ENCODE measurements at regions not wholly inside any gene's neighbourhood (a gene's known extent, or its start where the extent isn't known, plus 50 kb on each side); places are given as distances from the start of the nearest gene placed in this dataset.
"Not testable (repeated sequence)": the region's sequence is repeated elsewhere in the genome, so short reads cannot be mapped to it uniquely, and the experiment has no call there.

DNA sequence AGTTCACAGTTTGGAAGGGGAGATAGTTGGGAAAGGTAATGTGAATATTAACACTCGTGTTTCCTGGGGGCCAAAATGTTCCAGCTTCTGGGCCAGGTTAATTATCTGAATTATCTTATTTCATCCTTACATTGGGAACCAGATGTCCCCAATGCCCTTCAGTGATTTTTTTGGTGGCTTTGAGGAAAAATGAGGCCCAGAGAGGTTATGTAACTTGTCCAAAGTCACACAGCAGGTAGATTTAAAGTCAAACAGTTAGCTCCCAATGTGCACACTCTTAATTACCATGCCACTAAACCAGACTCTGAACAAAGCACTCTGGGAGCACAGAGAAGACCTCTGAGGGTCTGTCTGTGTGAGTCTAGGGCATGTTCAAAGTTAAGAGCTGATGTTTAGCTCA lies 259.9 kb upstream of the PLGLB2 start:
- not testable (repeated sequence) for DNase-seq (ENCODE audit: low read depth, low spot score); H3K4me3 ChIP-seq (ENCODE audit: low read length)

- H3K4me3 ChIP-seq (ENCODE audit: low read length); DNase-seq (ENCODE audit: low read depth, low spot score): not testable (repeated sequence)
Observed at GRCh38 chr2:87488991-87489390, 258.9 kb upstream of the PLGLB2 start.

DNA sequence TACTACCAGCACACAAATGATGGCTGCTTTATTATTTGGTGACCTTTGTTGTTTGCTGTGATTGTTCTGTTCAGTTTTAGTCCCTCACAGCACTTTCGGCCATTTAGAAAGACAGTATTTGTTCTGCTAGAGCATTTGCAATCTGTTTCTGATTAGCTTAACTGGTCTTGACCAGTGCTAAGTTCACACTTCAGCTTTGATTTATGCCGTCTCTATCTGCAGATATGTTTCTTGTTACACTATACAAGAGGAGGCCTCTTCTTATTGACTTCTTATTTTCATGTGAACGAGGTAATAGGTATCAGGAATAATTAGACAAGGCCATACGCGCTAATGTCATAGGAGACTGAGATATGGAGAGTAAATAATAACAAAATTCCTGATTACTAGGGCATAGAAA lies 253.0 kb upstream of the PLGLB2 start:
- not testable (repeated sequence) for DNase-seq (ENCODE audit: low read depth, low spot score); H3K4me3 ChIP-seq (ENCODE audit: low read length)

DNA sequence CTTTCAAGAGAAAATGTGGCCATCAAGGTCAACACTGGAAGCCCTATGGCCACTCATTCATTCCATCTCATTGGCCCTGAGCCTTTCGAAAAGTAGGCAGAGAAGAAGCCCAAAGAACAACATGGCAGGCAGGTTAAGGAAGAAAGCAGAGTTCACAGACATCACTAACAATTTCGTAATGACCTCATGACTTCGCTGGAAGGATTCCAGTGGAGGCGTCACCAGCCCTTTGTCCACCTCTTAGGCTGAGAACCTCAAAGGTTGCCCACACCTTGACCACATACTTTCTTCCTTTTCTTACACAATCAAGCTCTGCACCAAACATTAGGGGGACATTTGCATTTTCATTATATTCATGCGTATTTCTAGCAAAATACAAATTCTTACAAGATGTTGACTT lies 252.4 kb upstream of the PLGLB2 start:
- DNase-seq (ENCODE audit: low read depth, low spot score); H3K4me3 ChIP-seq (ENCODE audit: low read length): not testable (repeated sequence)

DNA sequence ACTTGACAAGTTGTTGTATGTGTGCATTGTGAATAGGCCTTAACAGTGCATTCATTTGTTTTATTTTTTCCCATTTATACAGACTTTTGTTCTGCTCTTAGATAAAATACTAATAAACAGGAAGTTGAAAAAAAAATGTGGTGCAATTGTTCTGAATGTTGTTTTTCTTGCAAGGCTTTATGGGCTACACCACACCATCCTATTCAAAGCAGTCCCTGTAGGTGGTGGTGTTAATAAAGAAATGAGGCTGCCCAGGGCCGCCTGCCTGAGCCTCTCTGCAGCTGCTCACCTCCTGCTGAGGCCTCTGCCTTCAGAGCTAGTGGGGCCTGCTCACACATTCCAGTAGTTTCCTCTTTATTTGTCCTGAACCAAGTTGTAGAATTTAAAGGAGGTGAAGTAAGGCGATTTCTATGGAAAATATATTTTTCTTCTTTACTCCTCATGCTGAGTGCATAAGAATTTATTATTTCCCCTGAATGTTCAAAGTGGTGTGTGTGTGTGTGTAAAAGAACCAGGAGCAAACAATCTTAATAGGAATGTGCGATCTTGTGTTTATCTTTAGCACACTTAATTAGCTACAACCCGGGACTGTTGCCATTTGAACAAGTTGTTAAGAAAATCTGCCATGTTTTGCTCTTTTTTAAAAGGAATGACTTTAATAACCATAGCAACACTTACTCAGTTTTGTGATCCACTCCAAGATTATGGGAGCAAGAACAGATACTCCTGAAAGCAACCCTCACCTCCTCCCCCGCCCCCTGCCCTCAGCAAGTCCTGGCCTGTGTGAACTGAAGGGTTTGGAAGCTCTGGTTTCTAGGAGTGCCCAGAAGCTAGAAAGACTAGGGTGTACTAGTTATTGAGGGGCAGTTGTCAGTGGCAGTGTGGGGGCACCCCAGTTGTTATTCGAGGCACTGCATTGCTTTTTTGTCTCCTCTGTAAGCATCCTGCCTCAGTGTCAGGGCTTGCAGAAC lies 251.6 kb upstream of the PLGLB2 start:
- not testable (repeated sequence) for H3K4me3 ChIP-seq (ENCODE audit: low read length)
- peak; percentile 50 for DNase-seq (ENCODE audit: low read depth, low spot score)

DNA sequence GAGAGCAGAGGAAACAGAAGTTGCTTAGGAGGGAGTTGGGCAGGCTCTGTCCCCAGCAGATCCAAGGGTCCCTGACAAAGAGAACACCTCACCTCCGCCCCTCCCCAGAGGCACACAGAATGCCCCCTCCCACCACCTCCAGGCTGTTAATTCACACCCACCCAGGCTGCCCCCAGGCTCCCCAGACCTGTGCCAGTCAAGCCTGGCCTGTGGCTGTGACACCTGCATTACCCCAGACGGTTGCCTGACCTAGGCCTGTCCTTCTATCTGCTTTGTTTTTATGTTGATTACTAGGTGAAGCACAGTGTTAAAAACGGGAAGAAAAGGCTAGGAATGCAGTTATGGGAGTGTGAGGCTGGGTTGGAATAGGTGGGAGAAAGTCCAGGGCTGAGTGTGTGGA lies 250.8 kb upstream of the PLGLB2 start:
- not testable (repeated sequence) for DNase-seq (ENCODE audit: low read depth, low spot score); H3K4me3 ChIP-seq (ENCODE audit: low read length)

GRCh38 chr2:87497700-87498099 lies 250.2 kb upstream of the PLGLB2 start:
- not testable (repeated sequence) for DNase-seq (ENCODE audit: low read depth, low spot score); H3K4me3 ChIP-seq (ENCODE audit: low read length)

DNA sequence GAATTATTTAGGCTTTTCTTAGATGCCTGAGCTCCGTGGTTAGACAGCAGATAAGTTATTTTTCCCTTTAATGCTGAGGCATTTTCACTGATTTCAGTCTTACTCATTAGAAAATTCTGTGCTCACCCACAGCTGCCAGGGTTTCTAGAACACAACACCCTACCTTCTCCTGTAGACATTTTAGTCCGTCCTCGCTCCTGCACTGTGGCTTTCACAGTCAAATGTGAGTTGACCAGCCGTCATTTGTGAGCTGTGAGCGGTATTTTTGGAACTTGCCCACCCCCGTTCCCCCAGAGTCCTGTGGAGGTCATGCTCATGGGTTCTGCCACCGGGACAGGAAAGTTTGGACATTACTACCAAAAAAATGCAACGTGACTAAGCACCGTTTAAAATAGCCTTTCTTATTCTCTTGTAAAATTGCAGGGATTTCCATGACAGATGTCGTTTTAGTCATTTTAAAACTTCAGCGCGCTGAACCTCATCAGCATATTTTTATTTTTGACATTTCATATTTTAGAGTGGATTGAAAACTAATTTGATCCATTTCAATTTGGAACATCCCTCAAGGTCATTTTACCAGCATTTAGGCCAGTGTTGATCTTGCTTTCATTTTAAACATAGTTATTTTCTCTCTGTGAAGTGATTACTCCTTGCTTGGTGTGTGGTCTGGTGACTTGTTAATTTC lies 249.6 kb upstream of the PLGLB2 start:
- not testable (repeated sequence) for DNase-seq (ENCODE audit: low read depth, low spot score)

DNA sequence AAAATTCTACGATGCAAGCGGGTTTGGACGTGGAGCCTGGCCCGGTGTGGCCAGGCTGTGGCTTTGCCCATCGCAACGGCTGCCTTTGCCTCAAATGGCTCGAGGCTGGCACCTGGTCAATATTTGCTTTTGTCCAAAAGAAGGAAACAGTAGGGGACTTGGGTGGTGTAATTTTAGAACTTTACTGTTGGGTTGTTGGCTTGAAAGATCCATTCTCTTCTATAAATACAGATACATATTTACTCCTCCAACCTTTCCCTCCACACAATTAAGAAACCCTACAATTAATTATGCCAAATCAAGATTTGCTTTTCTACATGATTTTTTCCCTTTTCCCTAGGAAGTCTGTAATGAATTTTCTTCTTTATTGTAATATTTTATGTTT lies 249.0 kb upstream of the PLGLB2 start:
- H3K4me3 ChIP-seq (ENCODE audit: low read length) = peak overlapping the region; percentile 7; the same call in 1 of the 2 replicates
- DNase-seq (ENCODE audit: low read depth, low spot score) = not testable (repeated sequence)

More for the DNA sequence above, 249.6 kb upstream of the PLGLB2 start:
- H3K4me3 ChIP-seq (ENCODE audit: low read length) = not testable (repeated sequence)

DNA sequence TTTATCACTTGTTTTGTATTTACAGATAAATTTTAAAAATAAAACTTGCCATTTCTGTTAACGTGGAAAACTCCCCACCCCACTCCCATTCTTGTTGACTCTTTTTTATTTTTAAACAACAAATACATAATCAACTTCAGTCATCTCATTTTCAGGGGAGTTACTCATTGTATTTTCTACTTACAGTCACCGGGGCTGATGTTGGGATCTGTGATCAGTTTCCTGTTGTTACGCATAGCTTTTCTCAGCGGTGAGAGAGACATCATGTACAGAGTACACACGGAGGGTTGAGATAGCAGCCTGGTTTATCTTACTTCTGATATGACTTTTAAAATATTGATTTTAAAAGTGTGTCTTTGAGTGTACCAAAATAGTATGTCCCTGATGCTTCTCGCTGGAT lies 248.0 kb upstream of the PLGLB2 start:
- not testable (repeated sequence) for DNase-seq (ENCODE audit: low read depth, low spot score)

GRCh38 chr2:87500421-87500820 lies 247.5 kb upstream of the PLGLB2 start:
- not testable (repeated sequence) for H3K4me3 ChIP-seq (ENCODE audit: low read length)

More for the DNA sequence above, 248.0 kb upstream of the PLGLB2 start:
- H3K4me3 ChIP-seq (ENCODE audit: low read length) = not testable (repeated sequence)

DNA sequence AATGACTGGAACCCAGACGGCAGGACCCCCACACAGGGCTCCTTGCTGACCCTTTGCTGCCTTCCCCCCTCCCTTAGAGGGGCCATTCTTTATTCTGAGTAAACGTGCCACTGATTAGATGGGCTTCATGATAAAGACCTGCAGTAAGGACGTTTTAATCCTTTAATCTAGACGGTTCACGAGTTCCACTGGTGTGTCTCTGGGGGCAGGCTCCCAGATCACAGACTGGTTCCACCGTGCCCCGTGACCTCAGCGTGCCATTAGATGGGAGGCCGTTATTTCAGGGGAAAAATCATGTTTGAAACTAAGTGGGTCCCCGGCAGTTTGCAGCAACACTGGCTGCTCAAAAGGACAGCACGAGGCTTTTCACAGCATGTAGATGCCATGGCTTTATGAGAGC lies 246.9 kb upstream of the PLGLB2 start:
- not testable (repeated sequence) for DNase-seq (ENCODE audit: low read depth, low spot score); H3K4me3 ChIP-seq (ENCODE audit: low read length)

More at GRCh38 chr2:87500421-87500820, 247.5 kb upstream of the PLGLB2 start:
- not testable (repeated sequence) for DNase-seq (ENCODE audit: low read depth, low spot score)

GRCh38 chr2:87502948-87503347 lies 244.9 kb upstream of the PLGLB2 start:
- not testable (repeated sequence) for H3K4me3 ChIP-seq (ENCODE audit: low read length); DNase-seq (ENCODE audit: low read depth, low spot score)

- not testable (repeated sequence) for H3K4me3 ChIP-seq (ENCODE audit: low read length); DNase-seq (ENCODE audit: low read depth, low spot score)
Observed at GRCh38 chr2:87505239-87505638, 242.6 kb upstream of the PLGLB2 start.

- DNase-seq (ENCODE audit: low read depth, low spot score); H3K4me3 ChIP-seq (ENCODE audit: low read length): not testable (repeated sequence)
Observed at GRCh38 chr2:87505909-87506308, 242.0 kb upstream of the PLGLB2 start.

DNA sequence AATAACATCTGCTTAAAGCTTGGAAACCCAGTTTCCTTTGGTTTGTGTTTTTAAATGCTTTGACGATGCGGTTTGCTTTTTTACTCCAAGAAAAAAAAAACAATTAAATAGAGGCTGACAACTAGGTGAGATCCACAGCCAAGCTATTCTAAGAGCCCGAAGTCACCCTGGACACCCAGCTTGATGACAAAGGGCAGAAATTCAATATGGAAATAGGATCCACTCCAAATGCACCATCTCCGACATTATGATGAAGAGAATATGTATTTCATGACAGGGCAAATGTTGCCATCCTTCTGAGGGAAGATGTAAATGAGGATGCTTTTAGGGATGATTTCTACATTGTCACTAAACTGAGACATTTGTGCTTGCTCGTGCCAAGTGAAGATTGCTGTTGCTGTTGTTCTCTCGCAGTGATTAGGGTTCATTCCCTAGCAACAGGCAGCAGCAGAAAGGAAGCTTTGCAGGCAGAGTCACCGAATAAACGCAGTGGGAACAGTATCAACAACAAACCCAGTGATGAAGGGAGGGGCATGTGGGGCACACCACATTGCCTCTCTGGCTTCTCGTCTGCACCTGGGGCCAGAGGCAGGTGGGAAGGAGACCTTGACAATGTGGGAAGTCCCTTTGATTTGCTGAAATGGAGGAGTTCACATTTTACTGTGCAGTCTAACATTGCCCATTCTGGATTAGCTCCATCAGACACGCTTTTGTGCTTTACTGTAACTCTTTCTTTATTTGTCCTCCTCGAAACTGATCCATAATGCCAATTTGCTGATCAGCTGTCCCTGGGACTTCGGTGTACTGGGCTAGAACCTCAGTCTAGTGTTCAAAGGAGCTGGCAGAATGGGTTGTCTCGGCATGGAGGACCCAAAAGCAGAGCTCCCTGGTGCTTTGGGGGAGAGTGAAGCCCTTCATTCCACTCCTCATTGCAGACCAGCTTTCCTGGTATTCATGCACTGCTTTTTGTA lies 240.2 kb upstream of the PLGLB2 start:
- not testable (repeated sequence) for H3K4me3 ChIP-seq (ENCODE audit: low read length); DNase-seq (ENCODE audit: low read depth, low spot score)

- H3K4me3 ChIP-seq (ENCODE audit: low read length); DNase-seq (ENCODE audit: low read depth, low spot score): not testable (repeated sequence)
Observed at GRCh38 chr2:87511195-87511778, 236.6 kb upstream of the PLGLB2 start.

DNA sequence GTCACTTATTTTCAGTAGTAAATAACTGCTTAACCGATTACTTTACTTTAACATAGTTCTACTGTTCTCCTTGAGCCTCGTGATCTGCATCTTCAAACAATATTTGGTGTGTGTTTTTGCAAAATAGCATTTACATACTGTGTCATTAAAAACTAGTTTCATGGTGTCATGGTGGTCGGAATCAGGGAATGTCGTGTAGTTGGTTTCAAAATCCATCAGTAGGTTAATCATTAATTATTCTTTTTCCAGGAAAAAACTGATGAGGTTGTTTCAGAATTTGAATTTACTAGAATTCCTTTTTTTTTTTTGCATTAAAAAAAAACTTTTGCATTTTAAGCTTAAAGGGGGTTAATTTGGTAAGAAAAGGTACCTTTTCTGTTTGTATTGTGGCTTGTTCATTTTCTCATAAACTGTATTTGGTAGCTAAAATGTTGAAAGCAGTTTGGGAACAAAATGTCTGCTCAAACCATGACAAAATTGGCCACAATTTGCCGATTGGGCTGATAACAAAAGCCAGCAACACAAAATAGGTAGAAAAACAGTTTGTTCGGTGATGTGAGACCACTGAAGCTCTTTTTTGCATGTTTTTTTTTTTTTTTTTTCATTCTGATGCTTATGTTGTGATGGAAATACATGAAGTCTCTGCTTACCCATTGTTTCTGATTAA lies 234.9 kb upstream of the PLGLB2 start:
- not testable (repeated sequence) for H3K4me3 ChIP-seq (ENCODE audit: low read length); DNase-seq (ENCODE audit: low read depth, low spot score)

Measured in Jurkat, Clone E6-1 (cell line).